GM21515 (cell line): ENCODE measurements at regions not wholly inside any gene's neighbourhood (a gene's known extent, or its start where the extent isn't known, plus 50 kb on each side); places are given as distances from the start of the nearest gene placed in this dataset.
"Not testable (repeated sequence)": the region's sequence is repeated elsewhere in the genome, so short reads cannot be mapped to it uniquely, and the experiment has no call there.

Experiments
- ATAC-seq: cut with Tn5 transposase; IDR thresholded peaks from one replicate; pipeline ENCODE4 v1.9.1; 2021; ENCODE audit not compliant: unreplicated experiment

- no peak for ATAC-seq
Observed at GRCh38 chr3:194189243-194189791, 53.4 kb downstream of the HES1 start.

- ATAC-seq, result not testable (repeated sequence)
Observed at GRCh38 chr3:194191850-194192249, 55.9 kb downstream of the HES1 start.

GRCh38 chr3:194194051-194194756 is 58.3 kb downstream of the HES1 start:
- no peak for ATAC-seq

- ATAC-seq, result no peak
Observed at GRCh38 chr3:194194757-194195085, 58.8 kb downstream of the HES1 start.

GRCh38 chr3:194195611-194196010 is 59.7 kb downstream of the HES1 start:
- ATAC-seq, result no peak

- no peak for ATAC-seq
Observed at GRCh38 chr3:194196876-194197275, 60.9 kb downstream of the HES1 start.

GRCh38 chr3:194197396-194197960 is 61.5 kb downstream of the HES1 start:
- ATAC-seq, result no peak

GRCh38 chr3:194197981-194198695 is 62.2 kb downstream of the HES1 start:
- ATAC-seq, result no peak

GRCh38 chr3:194198938-194199337 is 63.0 kb downstream of the HES1 start:
- no peak for ATAC-seq

GRCh38 chr3:194200422-194201081 is 64.6 kb downstream of the HES1 start:
- no peak for ATAC-seq

GRCh38 chr3:194201953-194202666 is 66.2 kb downstream of the HES1 start:
- no peak for ATAC-seq

GRCh38 chr3:194203482-194204041 is 67.6 kb downstream of the HES1 start:
- no peak for ATAC-seq

- no peak for ATAC-seq
Observed at GRCh38 chr3:194204042-194204987, 68.4 kb downstream of the HES1 start.

- ATAC-seq, result no peak
Observed at GRCh38 chr3:194205675-194206133, 69.8 kb downstream of the HES1 start.

GRCh38 chr3:194206320-194206719 is 70.4 kb downstream of the HES1 start:
- ATAC-seq, result no peak

- ATAC-seq, result no peak
Observed at GRCh38 chr3:194208709-194209108, 72.8 kb downstream of the HES1 start.

GRCh38 chr3:194212161-194212844 is 76.4 kb downstream of the HES1 start:
- no peak for ATAC-seq

GRCh38 chr3:194212845-194213331 is 76.9 kb downstream of the HES1 start:
- ATAC-seq, result no peak

GRCh38 chr3:194215392-194215791 is 79.4 kb downstream of the HES1 start:
- no peak for ATAC-seq
